GM11168 (cell line): ENCODE measurements at regions not wholly inside any gene's neighbourhood (a gene's known extent, or its start where the extent isn't known, plus 50 kb on each side); places are given as distances from the start of the nearest gene placed in this dataset.

Source experiments
- in situ Hi-C: fragments of 300-500 bp; cut with MboI; formaldehyde crosslinking; loops from one replicate; pipeline ENCODE4 v1.12.0; 2022; ENCODE audit warnings: low sequenced_read_pairs; ENCODE audit not compliant: unreplicated experiment

DNA sequence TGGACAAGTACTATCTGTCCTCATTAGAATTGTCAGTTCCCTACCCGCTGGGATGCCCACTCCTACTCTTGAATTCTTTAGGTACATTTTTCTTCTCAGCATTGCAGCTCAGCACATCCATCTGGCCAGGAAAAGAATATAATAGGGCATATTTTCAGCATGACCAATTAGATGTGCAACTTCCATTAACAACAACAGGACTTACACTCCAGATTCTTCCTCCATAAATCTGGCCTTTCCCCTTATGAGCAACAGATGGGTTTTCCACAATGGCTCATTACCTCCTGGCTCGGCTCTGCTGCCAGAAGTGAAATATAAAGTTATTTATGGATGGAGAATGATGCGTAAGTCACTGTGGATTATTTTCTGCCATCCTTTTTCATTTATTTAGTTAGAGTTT is 443.8 kb upstream of the TGFBR2 start:
- in situ Hi-C loops, result no loop called here

DNA sequence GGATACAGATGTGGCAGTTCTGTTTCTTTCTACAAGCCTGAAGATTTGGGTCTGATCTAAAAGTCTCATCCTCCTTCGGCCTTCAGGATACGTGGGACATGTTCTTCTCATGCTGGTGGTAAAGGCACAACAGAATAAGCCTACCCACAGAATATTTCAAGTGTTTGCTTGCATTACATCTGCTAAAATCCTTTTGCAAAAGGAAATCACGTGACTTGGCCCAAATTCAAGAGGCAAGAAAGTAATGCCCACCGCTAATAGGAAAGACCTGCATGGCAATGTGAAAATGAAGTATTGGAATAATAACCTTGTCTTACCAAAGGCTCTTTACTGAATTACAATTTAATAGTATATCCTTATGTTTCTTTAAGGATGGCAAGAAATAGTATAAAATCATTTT is 439.9 kb upstream of the TGFBR2 start:
- in situ Hi-C loops, result no loop called here

DNA sequence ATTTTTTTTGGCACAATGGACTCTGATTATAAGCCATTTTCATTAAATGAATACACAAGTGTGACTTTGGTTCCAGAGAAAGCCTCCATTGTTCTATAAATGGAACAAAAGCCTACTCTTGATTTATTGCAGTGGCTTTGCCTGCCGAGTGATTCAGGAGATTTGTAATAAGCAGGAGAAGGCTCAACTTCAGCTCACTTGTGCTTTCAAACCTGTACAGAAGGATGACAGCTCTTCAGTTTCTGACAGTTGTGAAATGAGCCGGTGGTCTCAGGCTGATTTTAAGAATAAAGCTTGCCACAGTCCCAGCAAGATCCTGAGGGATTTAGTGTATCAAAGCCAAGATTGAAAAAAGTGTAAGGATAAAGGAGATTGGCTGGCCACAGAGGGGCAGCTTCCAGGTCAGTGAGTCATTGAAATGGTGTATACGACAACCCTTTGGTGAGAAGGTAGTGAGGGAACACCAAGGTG is 438.8 kb upstream of the TGFBR2 start:
- in situ Hi-C loops, result no loop called here

DNA sequence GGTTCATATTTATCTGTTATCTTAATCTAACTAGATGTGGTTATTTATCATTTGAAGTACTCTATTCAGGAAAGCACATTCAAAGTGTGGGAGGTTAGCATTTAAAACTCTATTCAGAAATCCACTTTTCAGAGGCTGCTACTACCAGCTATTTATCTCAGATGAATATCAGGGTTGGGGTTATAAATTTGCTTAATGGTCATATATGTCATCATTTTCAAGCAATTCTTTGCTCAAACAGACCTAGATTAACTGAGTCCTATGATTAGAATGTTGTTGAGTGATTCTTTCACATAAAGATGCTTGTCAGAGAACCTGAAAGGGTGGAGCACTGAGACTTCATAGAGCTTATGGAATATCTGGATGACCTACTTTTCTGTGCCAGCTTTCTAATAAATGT is 436.9 kb upstream of the TGFBR2 start:
- in situ Hi-C loops, result no loop called here

DNA sequence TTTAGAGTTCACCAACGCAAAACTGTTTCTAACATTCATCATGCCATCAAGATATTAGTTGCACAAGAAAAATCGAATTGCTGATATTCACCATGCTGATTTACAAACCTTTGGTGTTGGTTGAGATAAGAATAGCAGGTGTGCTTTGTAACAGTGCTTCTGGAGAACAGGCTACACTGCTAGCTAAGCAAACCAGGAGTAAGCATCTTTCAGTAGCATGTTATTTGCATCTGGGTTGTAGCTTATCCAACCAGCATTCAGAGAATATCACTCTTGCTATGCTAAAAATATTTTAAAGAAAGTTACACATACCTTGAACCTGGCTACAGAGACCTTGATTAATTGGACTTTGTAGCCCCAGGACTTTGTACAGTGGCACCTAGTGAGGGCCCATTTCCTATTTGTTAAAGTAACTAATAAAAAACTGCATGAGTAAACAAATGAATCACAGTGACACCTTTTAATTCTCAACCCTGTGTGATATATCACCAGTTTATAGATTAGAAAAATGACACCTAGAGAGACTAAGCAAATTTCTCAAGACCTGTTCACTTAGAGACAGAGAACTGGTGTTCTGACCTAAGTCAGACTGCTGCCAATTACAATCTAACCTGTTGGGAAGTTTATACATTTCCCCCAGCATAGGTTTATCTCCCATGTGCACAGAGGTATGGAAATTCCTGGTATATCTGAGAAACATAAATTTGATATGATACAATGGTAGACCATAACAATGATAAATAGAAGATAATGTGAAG is 435.5 kb upstream of the TGFBR2 start:
- in situ Hi-C loops, result no loop called here

DNA sequence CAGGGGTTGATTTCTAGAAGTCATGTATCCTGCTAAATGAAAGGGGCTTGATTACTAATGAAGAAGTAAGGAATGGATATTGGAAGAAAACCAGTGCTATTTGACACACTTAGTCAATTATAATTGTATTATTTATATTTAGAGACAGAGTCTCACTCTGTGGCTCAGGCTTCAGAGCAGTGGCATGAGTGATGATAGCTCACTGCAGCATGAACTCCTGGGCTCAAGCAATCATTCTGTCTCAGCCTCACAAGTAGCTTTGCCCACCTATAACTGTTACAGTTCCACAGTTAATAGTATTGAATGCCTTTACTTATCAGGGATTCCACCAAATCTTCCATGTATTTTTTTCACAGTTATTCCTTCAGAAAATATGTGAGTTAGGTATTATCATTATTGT is 432.0 kb upstream of the TGFBR2 start:
- in situ Hi-C loops, result no loop called here

DNA sequence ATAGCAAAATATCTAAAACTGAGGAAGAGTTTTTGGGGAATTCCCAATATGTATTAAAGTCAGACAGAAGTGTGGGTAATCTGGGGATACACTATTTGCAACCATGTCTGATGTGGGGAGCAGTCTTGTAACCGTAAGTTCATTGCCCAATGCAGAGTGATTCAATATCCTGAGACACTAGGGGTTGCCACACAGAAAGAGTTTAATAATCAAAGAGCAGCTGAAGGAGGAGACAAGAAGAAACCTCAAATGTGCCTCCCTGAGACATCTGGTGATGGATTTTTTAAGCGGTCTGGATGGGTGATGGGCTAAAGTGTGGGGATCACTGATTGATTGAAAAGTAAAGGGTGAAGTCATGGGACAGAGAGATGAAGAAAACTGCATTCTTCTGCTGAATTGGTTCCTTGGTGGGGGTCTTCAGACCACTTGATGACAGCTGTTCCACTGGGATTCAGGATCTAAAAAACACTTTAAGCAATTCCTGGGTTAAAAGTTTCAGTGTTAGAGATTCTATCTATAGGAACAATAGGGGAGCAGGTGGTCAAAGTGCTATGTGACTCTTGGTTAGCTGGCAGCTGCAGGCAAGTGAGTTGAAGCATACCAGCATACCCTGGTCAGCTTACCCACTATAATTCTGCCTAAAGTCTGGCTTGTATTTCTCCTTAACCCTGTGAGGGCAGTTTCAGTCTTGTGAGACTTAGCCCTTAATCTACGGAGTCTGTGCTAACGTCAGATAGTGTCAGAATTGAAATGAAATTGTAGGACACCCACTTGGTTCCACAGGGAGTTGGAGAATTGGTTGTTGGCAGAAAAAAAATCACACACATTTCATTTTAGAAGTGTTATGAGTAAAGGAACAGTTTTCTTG is 425.9 kb upstream of the TGFBR2 start:
- in situ Hi-C loops, result no loop called here

DNA sequence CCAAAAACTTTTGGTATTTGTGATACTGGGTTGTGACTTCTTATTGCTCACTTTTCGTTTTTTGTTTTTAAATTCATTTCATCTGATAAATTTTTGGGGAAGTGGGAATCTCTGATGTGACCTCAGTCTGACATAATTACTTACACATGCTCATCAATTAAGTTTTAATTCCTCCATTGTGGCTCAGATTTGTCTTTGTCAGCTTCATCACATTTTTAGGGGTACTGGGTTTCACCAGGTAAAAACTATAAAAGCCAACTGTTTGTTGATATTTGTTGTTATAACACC is 425.3 kb upstream of the TGFBR2 start:
- in situ Hi-C loops, result no loop called here

DNA sequence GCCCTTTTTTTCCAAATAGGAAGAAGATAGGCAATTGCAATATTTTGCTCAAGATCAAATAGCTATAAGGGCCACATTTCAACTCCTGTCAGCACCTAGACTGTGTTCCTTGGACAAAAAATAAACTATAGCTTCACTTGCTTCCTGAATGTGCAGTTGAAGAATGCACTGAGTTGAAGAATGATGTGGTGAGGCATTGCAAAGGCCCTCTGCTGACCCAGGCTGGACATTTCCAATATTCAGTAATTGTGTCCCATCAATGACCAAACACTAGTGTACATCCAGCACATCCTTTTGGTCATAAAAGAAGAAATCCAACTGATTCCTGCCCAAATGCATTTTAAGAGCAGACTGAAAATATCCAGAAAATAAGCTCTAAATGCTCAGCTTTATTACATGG is 424.8 kb upstream of the TGFBR2 start:
- in situ Hi-C loops, result no loop called here

DNA sequence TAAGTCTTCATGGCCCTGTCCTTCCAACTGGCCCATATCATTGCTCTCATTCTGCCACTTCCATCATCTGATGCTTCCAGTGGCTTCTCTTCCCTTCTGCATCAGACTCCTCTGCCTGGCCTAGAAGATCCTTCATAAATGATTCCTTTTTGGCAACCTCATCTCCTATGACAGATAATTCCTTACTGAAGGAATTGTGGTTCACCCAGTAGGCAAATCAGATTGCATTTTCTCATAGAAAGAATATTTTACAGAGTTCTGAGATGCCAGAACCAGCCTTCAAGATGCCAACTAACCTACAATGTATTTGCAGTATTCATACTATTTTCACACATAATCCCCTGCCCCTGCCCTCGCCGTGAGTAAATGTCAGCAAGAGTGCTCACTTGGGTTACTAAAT is 423.0 kb upstream of the TGFBR2 start:
- in situ Hi-C loops, result no loop called here

DNA sequence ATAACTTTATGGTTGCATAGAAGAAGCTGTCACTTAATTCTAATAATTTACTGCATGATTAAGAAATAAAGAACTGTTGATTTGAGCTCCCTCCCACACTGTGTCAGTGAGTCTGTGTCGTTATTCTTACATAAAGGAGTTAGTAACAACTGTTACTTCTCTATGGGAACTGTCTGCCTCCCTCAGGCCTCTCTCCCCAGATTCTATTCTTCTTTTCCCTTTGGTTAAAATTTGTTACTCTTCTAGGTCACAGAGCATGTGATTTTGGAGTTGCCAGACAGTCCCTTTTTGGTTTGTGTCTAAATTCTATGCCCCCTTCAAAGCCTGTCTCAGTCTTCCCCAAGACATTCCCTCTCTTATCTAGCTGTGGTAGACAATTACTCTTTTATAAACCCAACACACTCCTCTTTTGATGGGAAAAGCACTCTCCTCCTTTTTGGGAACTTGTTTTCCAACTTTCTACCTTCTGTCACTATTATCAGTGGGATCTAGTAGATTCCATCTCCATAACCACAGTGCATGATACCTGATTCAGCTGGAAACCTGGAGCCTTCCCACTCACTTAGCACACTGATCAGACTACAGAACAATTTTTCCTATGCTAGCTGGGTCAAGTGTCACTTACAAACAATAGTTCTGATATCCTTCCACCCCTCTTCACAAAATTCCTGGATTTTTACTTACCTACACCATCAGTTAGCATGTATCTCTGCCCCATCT is 422.1 kb upstream of the TGFBR2 start:
- in situ Hi-C loops, result no loop called here

DNA sequence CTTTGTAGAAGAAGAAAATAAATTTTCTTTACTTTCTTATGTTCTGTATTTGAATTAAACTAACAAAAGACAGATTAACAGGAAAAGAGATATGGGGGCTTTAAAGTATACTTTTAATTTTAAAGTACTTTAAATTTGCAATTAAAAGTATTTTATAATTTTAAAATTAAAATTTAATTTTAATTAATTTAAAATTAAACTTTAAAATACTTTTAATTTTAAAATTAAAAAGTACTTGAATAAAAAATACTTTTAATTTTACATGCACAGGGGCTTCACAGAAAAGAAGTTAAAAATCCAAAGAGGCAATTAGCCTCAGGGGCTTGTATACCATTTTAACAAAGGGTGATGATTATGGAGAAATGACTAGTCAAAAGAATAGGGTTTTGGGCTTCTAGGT is 420.5 kb upstream of the TGFBR2 start:
- in situ Hi-C loops, result no loop called here

DNA sequence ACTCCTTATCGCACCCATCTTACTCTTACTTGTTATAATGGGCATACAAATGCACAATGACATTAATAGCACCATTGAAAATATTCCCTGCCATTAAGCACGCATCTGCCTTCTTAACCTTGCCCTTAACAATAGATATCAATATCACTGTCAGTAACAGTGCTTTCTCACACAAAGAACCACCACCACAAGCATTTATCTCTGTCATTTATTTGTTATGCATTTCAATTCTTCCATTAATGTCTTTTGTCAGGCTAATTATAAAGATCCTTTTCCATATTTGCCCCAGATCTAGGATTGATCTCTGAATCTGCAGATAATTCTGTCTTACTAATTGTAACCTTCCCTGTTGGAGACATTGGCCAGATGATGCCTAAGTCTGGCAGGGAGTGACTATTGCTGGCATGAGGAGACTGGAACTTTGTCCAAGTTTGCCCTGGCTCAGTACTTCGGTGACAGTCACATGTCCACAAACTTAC is 419.6 kb upstream of the TGFBR2 start:
- in situ Hi-C loops, result no loop called here

DNA sequence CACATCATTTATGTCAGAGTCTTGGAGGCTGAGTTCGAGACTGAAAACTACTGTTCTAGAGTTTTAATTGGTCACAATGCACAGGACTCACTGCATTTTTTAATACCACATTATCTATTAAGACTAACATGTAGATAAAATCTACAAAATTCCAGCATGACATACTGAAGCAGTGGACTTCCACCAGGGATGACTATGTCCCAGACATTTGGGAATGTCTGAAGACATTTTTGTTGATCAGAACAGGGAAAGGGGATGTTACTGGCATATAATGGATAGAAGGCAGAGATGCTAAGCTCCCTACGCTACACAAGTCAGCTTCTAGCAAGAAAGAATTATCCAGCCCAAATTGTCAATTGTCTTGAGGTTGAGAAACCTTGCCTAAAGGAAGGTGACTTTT is 419.0 kb upstream of the TGFBR2 start:
- in situ Hi-C loops, result no loop called here

DNA sequence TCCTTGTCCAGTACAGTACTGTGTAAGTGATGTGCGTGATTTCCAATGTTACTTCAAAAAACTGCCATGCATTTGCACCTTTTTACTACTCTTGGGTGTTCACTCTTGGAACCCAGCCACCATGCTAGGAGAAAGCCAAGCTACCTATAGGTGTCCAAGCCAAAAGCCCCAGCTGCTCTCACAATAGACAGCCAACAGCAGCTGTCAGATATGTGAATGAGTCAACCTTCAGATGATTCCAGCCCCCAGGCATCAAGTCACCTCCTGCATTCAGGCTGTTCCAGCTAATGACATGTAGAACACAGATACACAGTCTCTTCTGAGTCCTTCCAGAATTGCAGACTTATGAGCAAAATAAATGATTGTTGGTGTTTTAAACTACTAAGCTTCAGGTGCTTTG is 417.7 kb upstream of the TGFBR2 start:
- in situ Hi-C loops, result no loop called here

DNA sequence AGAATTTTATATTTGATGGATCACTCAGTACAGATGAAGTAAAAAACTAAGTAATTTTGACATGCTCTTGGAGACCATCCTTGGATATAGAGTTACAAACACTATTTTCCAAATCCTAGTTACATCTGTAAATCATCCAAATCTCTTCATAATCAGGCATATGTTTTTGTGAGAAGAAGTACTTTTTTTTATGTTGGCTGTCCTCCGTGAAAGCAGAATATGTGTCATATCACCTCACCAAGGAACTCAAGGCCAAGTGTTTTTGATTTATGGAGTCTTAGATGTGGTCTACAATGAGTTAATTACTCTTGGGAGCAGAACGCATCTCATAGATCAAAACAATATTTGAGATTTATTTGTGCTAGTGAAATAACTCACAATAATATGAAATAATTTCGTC is 416.5 kb upstream of the TGFBR2 start:
- in situ Hi-C loops, result no loop called here

DNA sequence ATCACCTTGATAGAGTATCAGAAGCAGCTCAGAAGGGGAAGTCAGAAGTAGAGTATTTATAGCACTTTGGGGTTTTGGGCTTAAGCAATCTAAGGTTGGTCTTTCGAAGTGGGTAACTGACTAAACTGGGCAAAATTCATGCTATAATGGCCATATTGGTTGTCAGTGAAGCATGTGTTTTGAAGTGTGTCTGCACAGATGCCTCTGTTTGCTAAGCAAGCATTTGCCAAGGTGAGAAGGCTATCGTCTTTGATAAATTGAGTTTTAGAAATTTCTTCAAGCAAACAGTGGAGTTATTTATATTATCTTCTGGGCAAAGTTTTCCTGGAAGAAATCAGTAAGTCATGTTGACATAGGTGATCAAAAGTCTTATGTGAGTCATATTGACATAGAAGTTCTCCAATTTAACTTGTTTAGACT is 412.8 kb upstream of the TGFBR2 start:
- in situ Hi-C loops, result no loop called here

DNA sequence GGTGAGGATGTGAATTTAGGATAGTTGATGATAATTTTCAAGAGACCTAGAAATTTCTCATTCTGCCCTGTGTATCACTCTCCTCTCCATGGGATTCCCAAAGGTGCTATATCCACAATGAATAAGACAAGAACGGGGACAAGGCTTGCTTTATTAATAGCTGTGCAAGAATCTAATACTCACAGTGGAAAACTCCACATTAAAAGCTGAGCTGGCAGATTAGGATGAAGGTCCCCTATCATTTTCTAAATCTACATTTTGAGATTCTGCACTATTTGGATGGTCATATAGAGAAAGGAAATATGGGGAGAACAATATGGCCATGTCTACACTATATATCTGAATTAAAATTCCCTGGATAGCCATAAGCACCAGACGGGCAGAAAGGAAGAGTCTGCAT is 411.0 kb upstream of the TGFBR2 start:
- in situ Hi-C loops, result no loop called here

DNA sequence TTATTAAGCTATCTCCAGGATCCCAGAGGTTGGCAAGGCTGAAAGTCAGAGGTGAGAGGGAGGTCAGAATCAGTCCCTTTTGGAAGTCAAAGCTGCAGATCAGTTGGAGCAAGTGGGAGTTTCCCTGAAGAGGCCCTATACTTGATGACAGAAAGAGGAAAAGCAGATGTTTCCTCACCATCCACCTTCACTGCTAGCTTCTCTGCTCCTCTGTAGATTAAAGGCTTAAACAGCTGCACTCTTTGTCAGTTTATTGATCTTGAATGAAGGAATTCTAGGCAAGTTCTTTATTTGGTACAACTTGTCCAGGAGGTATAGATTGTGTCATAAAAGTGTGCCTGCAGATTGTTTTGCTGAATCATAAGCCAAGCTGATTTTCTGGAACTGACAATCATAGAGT is 408.2 kb upstream of the TGFBR2 start:
- in situ Hi-C loops, result no loop called here

DNA sequence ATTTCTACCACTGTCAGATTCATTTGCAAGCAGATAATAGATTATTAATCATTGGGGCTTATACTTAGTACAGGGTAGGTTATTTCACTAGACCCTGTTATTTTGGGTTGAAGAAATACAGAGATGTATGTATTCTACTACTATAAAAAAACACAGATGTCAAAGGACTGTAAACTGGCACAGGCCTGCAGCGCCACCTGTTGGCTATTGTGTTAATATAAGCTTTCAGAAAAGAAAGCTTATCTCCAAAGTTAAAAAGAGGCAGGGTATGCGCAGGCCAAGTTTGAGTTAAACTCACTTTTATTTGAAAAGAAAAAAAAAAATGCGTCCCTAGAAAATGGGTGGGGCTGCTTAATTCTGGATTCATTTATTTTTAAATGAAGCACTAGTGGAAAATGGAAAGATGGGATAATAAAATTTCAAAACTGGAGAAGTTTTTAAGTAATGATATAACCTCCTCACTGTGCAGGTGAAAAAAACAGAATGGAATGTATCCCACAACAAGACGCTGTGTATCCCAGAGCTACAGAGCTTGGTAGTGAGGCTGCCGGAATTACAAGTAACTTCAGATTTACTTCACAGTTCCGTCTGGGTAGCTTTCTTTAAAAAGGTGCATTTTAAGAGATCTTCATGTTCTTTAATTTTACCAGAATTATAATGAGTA is 407.2 kb upstream of the TGFBR2 start:
- in situ Hi-C loops, result no loop called here
